GM18505 (cell line): ENCODE measurements at regions not wholly inside any gene's neighbourhood (a gene's known extent, or its start where the extent isn't known, plus 50 kb on each side); places are given as distances from the start of the nearest gene placed in this dataset.
"Not testable (repeated sequence)": the region's sequence is repeated elsewhere in the genome, so short reads cannot be mapped to it uniquely, and the experiment has no call there.

Experiments used
- ATAC-seq: cut with Tn5 transposase; IDR thresholded peaks from one replicate; pipeline ENCODE4 v1.9.1; 2021; ENCODE audit not compliant: unreplicated experiment
- POLR2A ChIP-seq: IDR thresholded peaks from 4 replicates; pipeline ENCODE4 v1.6.1; 2011; ENCODE audit warnings: borderline replicate concordance; ENCODE audit not compliant: insufficient read depth, insufficient read length; ENCODE audit errors: extremely low read depth

- TF ChIP-seq POLR2A: no peak
- no peak for ATAC-seq
Measured at GRCh38 chr13:61258185-61258584, 157.5 kb downstream of the PCDH20 start.

GRCh38 chr13:61255040-61255796, 160.4 kb downstream of the PCDH20 start:
- no peak for TF ChIP-seq POLR2A

GRCh38 chr13:61253105-61253877, 162.4 kb downstream of the PCDH20 start:
- no peak for ATAC-seq
- TF ChIP-seq POLR2A: no peak

More at GRCh38 chr13:61255040-61255796, 160.4 kb downstream of the PCDH20 start:
- no peak for ATAC-seq

GRCh38 chr13:61252213-61252612, 163.4 kb downstream of the PCDH20 start:
- ATAC-seq: no peak
- no peak for TF ChIP-seq POLR2A

GRCh38 chr13:61247149-61247936, 168.3 kb downstream of the PCDH20 start:
- ATAC-seq: no peak
- no peak for TF ChIP-seq POLR2A

- TF ChIP-seq POLR2A: no peak
- no peak for ATAC-seq
Measured at GRCh38 chr13:61246351-61246750, 169.3 kb downstream of the PCDH20 start.

- TF ChIP-seq POLR2A: no peak
- ATAC-seq: no peak
Measured at GRCh38 chr13:61215601-61216000, 200.0 kb downstream of the PCDH20 start.

GRCh38 chr13:61215116-61215515, 200.5 kb downstream of the PCDH20 start:
- no peak for TF ChIP-seq POLR2A
- ATAC-seq: no peak

GRCh38 chr13:61214551-61214950, 201.1 kb downstream of the PCDH20 start:
- ATAC-seq: no peak
- TF ChIP-seq POLR2A: no peak

- not testable (repeated sequence) for ATAC-seq
Measured at GRCh38 chr13:61205898-61206297, 209.8 kb downstream of the PCDH20 start.

GRCh38 chr13:61204025-61204424, 211.6 kb downstream of the PCDH20 start:
- no peak for TF ChIP-seq POLR2A
- ATAC-seq: no peak

GRCh38 chr13:61202042-61202441, 213.6 kb downstream of the PCDH20 start:
- no peak for TF ChIP-seq POLR2A
- no peak for ATAC-seq

- no peak for TF ChIP-seq POLR2A
- ATAC-seq: no peak
Measured at GRCh38 chr13:61192826-61193225, 222.8 kb downstream of the PCDH20 start.
